Keratinocyte (primary cell): ENCODE measurements at regions not wholly inside any gene's neighbourhood (a gene's known extent, or its start where the extent isn't known, plus 50 kb on each side); places are given as distances from the start of the nearest gene placed in this dataset.
"Not testable (repeated sequence)": the region's sequence is repeated elsewhere in the genome, so short reads cannot be mapped to it uniquely, and the experiment has no call there.

Experiments
- DNase-seq: peaks from one replicate; pipeline ENCODE4 v3.0.0-alpha.2; 2011; ENCODE audit warnings: low read depth, missing footprints, low spot score
- FAIRE-seq: peaks from 2 replicates; lab custom pipeline; 2011; peaks lifted over from hg19 to GRCh38; lab: Jason Lieb, UNC
- H2AFZ ChIP-seq: 2 replicates; pipeline ENCODE4 v1.6.0; 2012; ENCODE audit warnings: low read length, control low read depth, inconsistent platforms; ENCODE audit not compliant: control insufficient read depth
- H3K27ac ChIP-seq: 2 replicates; pipeline ENCODE4 v1.5.1; 2011; ENCODE audit warnings: low read length; ENCODE audit not compliant: control insufficient read depth, insufficient read depth
- H3K27me3 ChIP-seq: 3 replicates; pipeline ENCODE4 v1.6.0; 2011; ENCODE audit warnings: low read length; ENCODE audit not compliant: control insufficient read depth, insufficient read depth; ENCODE audit errors: extremely low read depth
- H3K36me3 ChIP-seq, 2 experiments: 2 replicates in 1 of 2; 3 replicates in 1 of 2; pipeline ENCODE4 v1.5.1; 2011; ENCODE audit warnings: low read length in 2 of 2, mild to moderate bottlenecking in 1 of 2; ENCODE audit not compliant: control insufficient read depth in 2 of 2, insufficient read depth in 2 of 2; ENCODE audit errors: extremely low read depth in 1 of 2
- H3K4me1 ChIP-seq: 3 replicates; pipeline ENCODE4 v1.5.1; 2011; ENCODE audit warnings: low read length; ENCODE audit not compliant: control insufficient read depth, insufficient read depth; ENCODE audit errors: extremely low read depth
- H3K4me2 ChIP-seq: 3 replicates; pipeline ENCODE4 v1.6.0; 2011; ENCODE audit warnings: low read depth, low read length; ENCODE audit not compliant: control insufficient read depth, insufficient read depth; ENCODE audit errors: extremely low read depth
- H3K4me3 ChIP-seq, 3 experiments: fragments of 200-600 bp in 1 of 3; sonication (generic) in 1 of 3; 2 replicates in 2 of 3; 3 replicates in 1 of 3; pipeline ENCODE4 v1.5.1; 2011 to 2016; ENCODE audit warnings: low read length in 3 of 3, mild to moderate bottlenecking in 3 of 3, control low read depth in 2 of 3, inconsistent platforms in 1 of 3, low read depth in 1 of 3, mixed read lengths in 1 of 3, mixed run types in 1 of 3, moderate library complexity in 1 of 3; ENCODE audit not compliant: control insufficient read depth in 2 of 3, insufficient read depth in 2 of 3; ENCODE audit errors: extremely low read depth in 1 of 3
- H3K79me2 ChIP-seq: 2 replicates; pipeline ENCODE4 v1.6.0; 2012; ENCODE audit warnings: low read length; ENCODE audit not compliant: control insufficient read depth, insufficient read depth
- H3K9ac ChIP-seq: 3 replicates; pipeline ENCODE4 v1.6.0; 2011; ENCODE audit warnings: low read length; ENCODE audit not compliant: control insufficient read depth, insufficient read depth; ENCODE audit errors: extremely low read depth
- H3K9me1 ChIP-seq: 3 replicates; pipeline ENCODE4 v1.6.0; 2011; ENCODE audit warnings: low read length; ENCODE audit not compliant: control insufficient read depth, insufficient read depth; ENCODE audit errors: extremely low read depth
- H3K9me3 ChIP-seq: 2 replicates; pipeline ENCODE4 v1.5.1; 2012; ENCODE audit warnings: low read depth, low read length; ENCODE audit not compliant: control insufficient read depth
- H4K20me1 ChIP-seq: 3 replicates; pipeline ENCODE4 v1.6.0; 2011; ENCODE audit warnings: low read length; ENCODE audit not compliant: control insufficient read depth, insufficient read depth; ENCODE audit errors: extremely low read depth
- EZH2 ChIP-seq: IDR thresholded peaks from one replicate; pipeline ENCODE4 v1.6.1; 2012; ENCODE audit warnings: inconsistent platforms, mild to moderate bottlenecking, low read length, moderate library complexity
- dilution Hi-C: fragments of 300-500 bp; cut with MboI; formaldehyde crosslinking; loops from one replicate; pipeline ENCODE4 v1.7.0; 2020; ENCODE audit warnings: low sequenced_read_pairs; ENCODE audit not compliant: extremely low pct_ligation_motif_present
- TF ChIP-seq, protein P1 (sequence below), 3 experiments: IDR thresholded peaks in 1 of 3; conservative IDR thresholded peaks in 1 of 3; optimal IDR thresholded peaks in 1 of 3; 2 replicates in 2 of 3; 3 replicates in 1 of 3; pipeline versions ENCODE3 to v1.5.1; 2011; ENCODE audit warnings: low read length in 3 of 3, mild to moderate bottlenecking in 3 of 3, moderate library complexity in 2 of 3, control low read depth in 1 of 3, inconsistent platforms in 1 of 3; ENCODE audit not compliant: insufficient read depth in 2 of 3; ENCODE audit errors: extremely low read depth in 1 of 3

GRCh38 chr5:1636981-1637638 lies 113.3 kb upstream of the LPCAT1 start:
- no peaks in the 10 kb centered on the region for H3K9me1 ChIP-seq
- no peak overlapping the region for H3K4me2 ChIP-seq
- no peak overlapping the region for H3K9ac ChIP-seq
- no peak overlapping the region for H3K27ac ChIP-seq
- dilution Hi-C loops = no loop called here
- peaks cover 2% of the 10 kb centered on the region for H3K79me2 ChIP-seq
- DNase-seq (no peak), FAIRE-seq (no peak)
- no peak overlapping the region for H2AFZ ChIP-seq
- no peaks in the 10 kb centered on the region for H3K36me3 ChIP-seq
- no peak overlapping the region for H3K4me3 ChIP-seq
- no peak for TF ChIP-seq EZH2
- TF ChIP-seq, protein P1, sequence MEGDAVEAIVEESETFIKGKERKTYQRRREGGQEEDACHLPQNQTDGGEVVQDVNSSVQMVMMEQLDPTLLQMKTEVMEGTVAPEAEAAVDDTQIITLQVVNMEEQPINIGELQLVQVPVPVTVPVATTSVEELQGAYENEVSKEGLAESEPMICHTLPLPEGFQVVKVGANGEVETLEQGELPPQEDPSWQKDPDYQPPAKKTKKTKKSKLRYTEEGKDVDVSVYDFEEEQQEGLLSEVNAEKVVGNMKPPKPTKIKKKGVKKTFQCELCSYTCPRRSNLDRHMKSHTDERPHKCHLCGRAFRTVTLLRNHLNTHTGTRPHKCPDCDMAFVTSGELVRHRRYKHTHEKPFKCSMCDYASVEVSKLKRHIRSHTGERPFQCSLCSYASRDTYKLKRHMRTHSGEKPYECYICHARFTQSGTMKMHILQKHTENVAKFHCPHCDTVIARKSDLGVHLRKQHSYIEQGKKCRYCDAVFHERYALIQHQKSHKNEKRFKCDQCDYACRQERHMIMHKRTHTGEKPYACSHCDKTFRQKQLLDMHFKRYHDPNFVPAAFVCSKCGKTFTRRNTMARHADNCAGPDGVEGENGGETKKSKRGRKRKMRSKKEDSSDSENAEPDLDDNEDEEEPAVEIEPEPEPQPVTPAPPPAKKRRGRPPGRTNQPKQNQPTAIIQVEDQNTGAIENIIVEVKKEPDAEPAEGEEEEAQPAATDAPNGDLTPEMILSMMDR (optimal IDR thresholded peaks at IDR 0.05 in 1 of 3, IDR thresholded peaks at IDR 0.05 in 1 of 3, conservative IDR thresholded peaks at IDR 0.05 in 1 of 3; ENCODE audit: extremely low read depth in 1 of 3, insufficient read depth in 2 of 3, low read length in 3 of 3) = no peak
- H3K27me3 ChIP-seq = peaks cover 2% of the 10 kb centered on the region
- no peaks in the 10 kb centered on the region for H4K20me1 ChIP-seq
- H3K4me1 ChIP-seq = peaks cover 3% of the 10 kb centered on the region
- no peaks in the 10 kb centered on the region for H3K9me3 ChIP-seq

GRCh38 chr5:1636208-1636770 lies 112.5 kb upstream of the LPCAT1 start:
- H2AFZ ChIP-seq, H3K4me2 ChIP-seq, H4K20me1 ChIP-seq, H3K27me3 ChIP-seq, DNase-seq, dilution Hi-C loops, H3K9me1 ChIP-seq, H3K36me3 ChIP-seq, H3K27ac ChIP-seq, FAIRE-seq, H3K4me1 ChIP-seq, H3K9me3 ChIP-seq, H3K79me2 ChIP-seq, H3K4me3 ChIP-seq, H3K9ac ChIP-seq: not testable (repeated sequence)

DNA sequence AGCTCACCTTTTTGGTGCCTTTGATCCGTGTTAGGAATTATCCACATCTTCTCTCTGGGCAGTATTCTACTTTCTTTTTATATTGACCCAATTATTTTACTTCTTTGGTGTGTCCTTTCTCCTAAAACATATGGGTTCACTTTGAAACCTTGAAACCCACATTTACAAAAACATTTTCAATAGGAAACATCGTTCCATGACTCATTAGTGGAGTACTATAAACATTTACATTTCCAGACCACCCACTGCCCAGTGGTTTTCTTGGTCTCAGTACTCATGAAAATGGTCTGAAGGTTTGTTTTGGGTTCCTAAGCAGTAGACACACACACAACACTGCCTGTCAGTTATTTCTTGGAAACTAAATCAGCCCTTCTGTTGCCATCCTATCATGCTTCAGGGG lies 111.7 kb upstream of the LPCAT1 start:
- DNase-seq, H3K27ac ChIP-seq, H3K27me3 ChIP-seq, H3K4me3 ChIP-seq, H3K79me2 ChIP-seq, H3K4me1 ChIP-seq, dilution Hi-C loops, H3K9me1 ChIP-seq, H2AFZ ChIP-seq, H3K9ac ChIP-seq, H3K4me2 ChIP-seq, H3K9me3 ChIP-seq, H3K36me3 ChIP-seq, H4K20me1 ChIP-seq, FAIRE-seq: not testable (repeated sequence)
